Erythroblast (primary cell): ENCODE measurements at regions not wholly inside any gene's neighbourhood (a gene's known extent, or its start where the extent isn't known, plus 50 kb on each side); places are given as distances from the start of the nearest gene placed in this dataset.
"Not testable (repeated sequence)": the region's sequence is repeated elsewhere in the genome, so short reads cannot be mapped to it uniquely, and the experiment has no call there.

ENCODE experiments used
- DNase-seq, 2 experiments: peaks; one replicate each; lab custom pipeline; 2025; lab: John Stamatoyannopoulos, UW
- GATA1 ChIP-seq: IDR thresholded peaks from 2 replicates; pipeline ENCODE4 v1.6.1; 2011; ENCODE audit warnings: low read depth, mild to moderate bottlenecking, control low read depth, low read length, moderate library complexity
- POLR2A ChIP-seq: IDR thresholded peaks from 2 replicates; pipeline ENCODE4 v1.6.1; 2011; ENCODE audit warnings: mild to moderate bottlenecking, low read length

GRCh38 chr11:24145411-24145810 lies 351.4 kb upstream of the LUZP2 start:
- no peak for DNase-seq
- TF ChIP-seq GATA1 (no peak), POLR2A (no peak)

GRCh38 chr11:24153337-24153736 lies 343.5 kb upstream of the LUZP2 start:
- TF ChIP-seq POLR2A (no peak), GATA1 (no peak)
- no peak for DNase-seq

GRCh38 chr11:24155792-24156191 lies 341.1 kb upstream of the LUZP2 start:
- DNase-seq, result no peak
- TF ChIP-seq GATA1 (no peak), POLR2A (no peak)

GRCh38 chr11:24157316-24157715 lies 339.5 kb upstream of the LUZP2 start:
- TF ChIP-seq GATA1, result no peak
- TF ChIP-seq POLR2A, result no peak
- DNase-seq, result no peak

- TF ChIP-seq POLR2A (no peak), GATA1 (no peak)
Measured at GRCh38 chr11:24161587-24161986, 335.3 kb upstream of the LUZP2 start.

GRCh38 chr11:24163146-24163545 lies 333.7 kb upstream of the LUZP2 start:
- DNase-seq, result no peak
- TF ChIP-seq GATA1 (no peak), POLR2A (no peak)

More at GRCh38 chr11:24161587-24161986, 335.3 kb upstream of the LUZP2 start:
- no peak for DNase-seq

GRCh38 chr11:24163841-24164240 lies 333.0 kb upstream of the LUZP2 start:
- no peak for DNase-seq
- TF ChIP-seq POLR2A (no peak), GATA1 (no peak)

GRCh38 chr11:24171869-24172268 lies 325.0 kb upstream of the LUZP2 start:
- peak in 1 of 2 experiments; percentile 32 for DNase-seq
- TF ChIP-seq POLR2A (no peak), GATA1 (no peak)

GRCh38 chr11:24181395-24182047 lies 315.3 kb upstream of the LUZP2 start:
- DNase-seq, result no peak
- TF ChIP-seq POLR2A (no peak), GATA1 (no peak)

- DNase-seq, result not testable (repeated sequence)
Measured at GRCh38 chr11:24185535-24185934, 311.3 kb upstream of the LUZP2 start.

- no peak for TF ChIP-seq POLR2A
- TF ChIP-seq GATA1, result no peak
- no peak for DNase-seq
Measured at GRCh38 chr11:24196733-24197132, 300.1 kb upstream of the LUZP2 start.

- DNase-seq, result peak; percentile 92 to 97
- peak; percentile 58 for TF ChIP-seq GATA1
- no peak for TF ChIP-seq POLR2A
Measured at GRCh38 chr11:24198481-24198880, 298.4 kb upstream of the LUZP2 start.

GRCh38 chr11:24199461-24199860 lies 297.4 kb upstream of the LUZP2 start:
- TF ChIP-seq GATA1 (no peak), POLR2A (no peak)
- DNase-seq, result peak in 1 of 2 experiments; percentile 34

- DNase-seq, result no peak
- TF ChIP-seq GATA1 (no peak), POLR2A (no peak)
Measured at GRCh38 chr11:24206030-24206429, 290.8 kb upstream of the LUZP2 start.

- no peak for DNase-seq
- TF ChIP-seq POLR2A (no peak), GATA1 (no peak)
Measured at GRCh38 chr11:24206511-24206910, 290.3 kb upstream of the LUZP2 start.

- TF ChIP-seq POLR2A (no peak), GATA1 (no peak)
- DNase-seq, result no peak
Measured at GRCh38 chr11:24216488-24216887, 280.4 kb upstream of the LUZP2 start.

- not testable (repeated sequence) for DNase-seq
Measured at GRCh38 chr11:24217319-24217718, 279.5 kb upstream of the LUZP2 start.
